HG02610 (cell line): ENCODE measurements at regions not wholly inside any gene's neighbourhood (a gene's known extent, or its start where the extent isn't known, plus 50 kb on each side); places are given as distances from the start of the nearest gene placed in this dataset.
"Not testable (repeated sequence)": the region's sequence is repeated elsewhere in the genome, so short reads cannot be mapped to it uniquely, and the experiment has no call there.

Source experiments
- ATAC-seq: cut with Tn5 transposase; IDR thresholded peaks from one replicate; pipeline ENCODE4 v1.9.1; 2021; ENCODE audit warnings: mild to moderate bottlenecking, moderate library complexity; ENCODE audit not compliant: unreplicated experiment

- no peak for ATAC-seq
Measured at GRCh38 chr16:22624800-22625533, 114.3 kb downstream of the NPIPB5 start.

- ATAC-seq, result no peak
Measured at GRCh38 chr16:22625967-22626366, 115.3 kb downstream of the NPIPB5 start.

GRCh38 chr16:22627043-22627442 lies 116.4 kb downstream of the NPIPB5 start:
- no peak for ATAC-seq

- ATAC-seq, result no peak
Measured at GRCh38 chr16:22628994-22629393, 118.3 kb downstream of the NPIPB5 start.

GRCh38 chr16:22630242-22630641 lies 119.6 kb downstream of the NPIPB5 start:
- ATAC-seq, result no peak

- ATAC-seq, result no peak
Measured at GRCh38 chr16:22631264-22631663, 120.6 kb downstream of the NPIPB5 start.

GRCh38 chr16:22632606-22633005 lies 121.9 kb downstream of the NPIPB5 start:
- ATAC-seq, result no peak

GRCh38 chr16:22633280-22633679 lies 122.6 kb downstream of the NPIPB5 start:
- no peak for ATAC-seq

GRCh38 chr16:22633799-22634198 lies 123.1 kb downstream of the NPIPB5 start:
- no peak for ATAC-seq

- ATAC-seq, result no peak
Measured at GRCh38 chr16:22634954-22635353, 124.3 kb downstream of the NPIPB5 start.

- no peak for ATAC-seq
Measured at GRCh38 chr16:22635357-22635761, 124.7 kb downstream of the NPIPB5 start.

GRCh38 chr16:22635801-22636200 lies 125.1 kb downstream of the NPIPB5 start:
- ATAC-seq, result no peak

GRCh38 chr16:22638393-22639206 lies 127.9 kb downstream of the NPIPB5 start:
- ATAC-seq, result no peak

- ATAC-seq, result no peak
Measured at GRCh38 chr16:22641131-22641628, 130.5 kb downstream of the NPIPB5 start.

- no peak for ATAC-seq
Measured at GRCh38 chr16:22642416-22643088, 131.9 kb downstream of the NPIPB5 start.

- not testable (repeated sequence) for ATAC-seq
Measured at GRCh38 chr16:22643203-22643602, 132.5 kb downstream of the NPIPB5 start.

GRCh38 chr16:22643886-22644285 lies 133.2 kb downstream of the NPIPB5 start:
- ATAC-seq, result no peak

GRCh38 chr16:22645868-22646267 lies 135.2 kb downstream of the NPIPB5 start:
- ATAC-seq, result no peak

GRCh38 chr16:22646948-22647556 lies 136.4 kb downstream of the NPIPB5 start:
- ATAC-seq, result no peak

- no peak for ATAC-seq
Measured at GRCh38 chr16:22648141-22648540, 137.4 kb downstream of the NPIPB5 start.

GRCh38 chr16:22648941-22649340 lies 138.2 kb downstream of the NPIPB5 start:
- no peak for ATAC-seq
